ENCODE measurements at regions not wholly inside any gene's neighbourhood (a gene's known extent, or its start where the extent isn't known, plus 50 kb on each side); places are given as distances from the start of the nearest gene placed in this dataset.

- H3K4me2 ChIP-seq (ENCODE audit: insufficient read depth, low read length, poor library complexity, severe bottlenecking), result no peak overlapping the region
- no peak overlapping the region for H2BK12ac ChIP-seq (ENCODE audit: low read length)
- no peak overlapping the region for H3K9ac ChIP-seq (ENCODE audit: low read depth, low read length, poor library complexity)
- H4K91ac ChIP-seq (ENCODE audit: low read depth, low read length, poor library complexity), result no peak overlapping the region
- H3K18ac ChIP-seq (ENCODE audit: low read length), result no peak overlapping the region
- no peaks in the 10 kb centered on the region for H3K27me3 ChIP-seq (ENCODE audit: control insufficient read depth in 3 of 3, insufficient read depth in 3 of 3, low read depth in 1 of 3, low read length in 3 of 3)
- H3K23ac ChIP-seq (ENCODE audit: low read depth, low read length, poor library complexity), result no peak overlapping the region
- H2BK120ac ChIP-seq (ENCODE audit: low read depth, low read length), result no peak overlapping the region
- H3K4me3 ChIP-seq (ENCODE audit: low read length in 2 of 2), result no peak overlapping the region
- no peak overlapping the region for H2BK15ac ChIP-seq (ENCODE audit: low read length)
- H4K8ac ChIP-seq (ENCODE audit: low read depth, low read length), result no peak overlapping the region
- no peak overlapping the region for H2AFZ ChIP-seq (ENCODE audit: low read length)
- no peaks in the 10 kb centered on the region for H3K79me1 ChIP-seq (ENCODE audit: low read depth, low read length)
- no peaks in the 10 kb centered on the region for H3K36me3 ChIP-seq (replicated peaks in 1 of 2; ENCODE audit: control insufficient read depth in 2 of 2, insufficient read depth in 2 of 2, low read length in 2 of 2)
- DNase-seq (ENCODE audit: low spot score), result no peak
- H2AK5ac ChIP-seq (ENCODE audit: low read depth, low read length), result no peak overlapping the region
- H2BK5ac ChIP-seq (ENCODE audit: low read length), result no peak overlapping the region
- no peaks in the 10 kb centered on the region for H3K4me1 ChIP-seq (ENCODE audit: control insufficient read depth in 2 of 2, insufficient read depth in 1 of 2, low read depth in 1 of 2, low read length in 2 of 2)
- no peak overlapping the region for H3K14ac ChIP-seq (ENCODE audit: low read length)
- no peaks in the 10 kb centered on the region for H3K9me3 ChIP-seq (replicated peaks in 1 of 2; ENCODE audit: control insufficient read depth in 2 of 2, insufficient read depth in 1 of 2, low read depth in 1 of 2, low read length in 2 of 2)
- no peak overlapping the region for H3K27ac ChIP-seq (replicated peaks; ENCODE audit: low read length)
- WGBS, 2 donors (ENCODE audit: extremely low coverage in 2 of 2, insufficient read length in 2 of 2, insufficient replicate concordance in 1 of 2), result no CpG with 5 or more reads among the region's 2 CpGs
- no peak overlapping the region for H3K4ac ChIP-seq (ENCODE audit: low read length)
Observed at GRCh38 chr2:21970971-21971370, 847.2 kb downstream of the TDRD15 start.

- no peak overlapping the region for H3K9ac ChIP-seq (ENCODE audit: low read depth, low read length, poor library complexity)
- H3K9me3 ChIP-seq (replicated peaks in 1 of 2; ENCODE audit: control insufficient read depth in 2 of 2, insufficient read depth in 1 of 2, low read depth in 1 of 2, low read length in 2 of 2), result no peaks in the 10 kb centered on the region
- no peak overlapping the region for H4K91ac ChIP-seq (ENCODE audit: low read depth, low read length, poor library complexity)
- no peaks in the 10 kb centered on the region for H3K79me1 ChIP-seq (ENCODE audit: low read depth, low read length)
- no peak overlapping the region for H2BK120ac ChIP-seq (ENCODE audit: low read depth, low read length)
- no peak overlapping the region for H2AFZ ChIP-seq (ENCODE audit: low read length)
- no peak overlapping the region for H2BK12ac ChIP-seq (ENCODE audit: low read length)
- H3K4me1 ChIP-seq (ENCODE audit: control insufficient read depth in 2 of 2, insufficient read depth in 1 of 2, low read depth in 1 of 2, low read length in 2 of 2), result no peaks in the 10 kb centered on the region
- no peak overlapping the region for H3K14ac ChIP-seq (ENCODE audit: low read length)
- no peak overlapping the region for H2AK5ac ChIP-seq (ENCODE audit: low read depth, low read length)
- H4K8ac ChIP-seq (ENCODE audit: low read depth, low read length), result no peak overlapping the region
- no peak overlapping the region for H2BK15ac ChIP-seq (ENCODE audit: low read length)
- no CpG with 5 or more reads among the region's 4 CpGs for WGBS, 2 donors (ENCODE audit: extremely low coverage in 2 of 2, insufficient read length in 2 of 2, insufficient replicate concordance in 1 of 2)
- no peak overlapping the region for H3K23ac ChIP-seq (ENCODE audit: low read depth, low read length, poor library complexity)
- H3K4ac ChIP-seq (ENCODE audit: low read length), result no peak overlapping the region
- H3K4me2 ChIP-seq (ENCODE audit: insufficient read depth, low read length, poor library complexity, severe bottlenecking), result no peak overlapping the region
- H3K27ac ChIP-seq (replicated peaks; ENCODE audit: low read length), result no peak overlapping the region
- H2BK5ac ChIP-seq (ENCODE audit: low read length), result no peak overlapping the region
- H3K36me3 ChIP-seq (replicated peaks in 1 of 2; ENCODE audit: control insufficient read depth in 2 of 2, insufficient read depth in 2 of 2, low read length in 2 of 2), result no peaks in the 10 kb centered on the region
- no peak overlapping the region for H3K18ac ChIP-seq (ENCODE audit: low read length)
- DNase-seq (ENCODE audit: low spot score), result no peak
- no peaks in the 10 kb centered on the region for H3K27me3 ChIP-seq (ENCODE audit: control insufficient read depth in 3 of 3, insufficient read depth in 3 of 3, low read depth in 1 of 3, low read length in 3 of 3)
- H3K4me3 ChIP-seq (ENCODE audit: low read length in 2 of 2), result no peak overlapping the region
Observed at GRCh38 chr2:21972586-21972985, 848.8 kb downstream of the TDRD15 start.

- no CpG with 5 or more reads among the region's 1 CpG for WGBS, 2 donors (ENCODE audit: extremely low coverage in 2 of 2, insufficient read length in 2 of 2, insufficient replicate concordance in 1 of 2)
- H3K4ac ChIP-seq (ENCODE audit: low read length), result no peak overlapping the region
- H3K36me3 ChIP-seq (replicated peaks in 1 of 2; ENCODE audit: control insufficient read depth in 2 of 2, insufficient read depth in 2 of 2, low read length in 2 of 2), result no peaks in the 10 kb centered on the region
- H2BK12ac ChIP-seq (ENCODE audit: low read length), result no peak overlapping the region
- no peak overlapping the region for H3K9ac ChIP-seq (ENCODE audit: low read depth, low read length, poor library complexity)
- no peak overlapping the region for H4K8ac ChIP-seq (ENCODE audit: low read depth, low read length)
- no peak for DNase-seq (ENCODE audit: low spot score)
- no peaks in the 10 kb centered on the region for H3K27me3 ChIP-seq (ENCODE audit: control insufficient read depth in 3 of 3, insufficient read depth in 3 of 3, low read depth in 1 of 3, low read length in 3 of 3)
- H3K4me3 ChIP-seq (ENCODE audit: low read length in 2 of 2), result no peak overlapping the region
- H3K79me1 ChIP-seq (ENCODE audit: low read depth, low read length), result no peaks in the 10 kb centered on the region
- H2BK120ac ChIP-seq (ENCODE audit: low read depth, low read length), result no peak overlapping the region
- no peak overlapping the region for H2AK5ac ChIP-seq (ENCODE audit: low read depth, low read length)
- H2BK15ac ChIP-seq (ENCODE audit: low read length), result no peak overlapping the region
- no peaks in the 10 kb centered on the region for H3K9me3 ChIP-seq (replicated peaks in 1 of 2; ENCODE audit: control insufficient read depth in 2 of 2, insufficient read depth in 1 of 2, low read depth in 1 of 2, low read length in 2 of 2)
- no peak overlapping the region for H3K4me2 ChIP-seq (ENCODE audit: insufficient read depth, low read length, poor library complexity, severe bottlenecking)
- H3K23ac ChIP-seq (ENCODE audit: low read depth, low read length, poor library complexity), result no peak overlapping the region
- H4K91ac ChIP-seq (ENCODE audit: low read depth, low read length, poor library complexity), result no peak overlapping the region
- H2AFZ ChIP-seq (ENCODE audit: low read length), result no peak overlapping the region
- H3K27ac ChIP-seq (replicated peaks; ENCODE audit: low read length), result no peak overlapping the region
- no peak overlapping the region for H2BK5ac ChIP-seq (ENCODE audit: low read length)
- H3K4me1 ChIP-seq (ENCODE audit: control insufficient read depth in 2 of 2, insufficient read depth in 1 of 2, low read depth in 1 of 2, low read length in 2 of 2), result no peaks in the 10 kb centered on the region
- no peak overlapping the region for H3K18ac ChIP-seq (ENCODE audit: low read length)
- H3K14ac ChIP-seq (ENCODE audit: low read length), result no peak overlapping the region
Observed at GRCh38 chr2:21981127-21981526, 857.4 kb downstream of the TDRD15 start.

GRCh38 chr2:21993002-21993401 lies 869.2 kb downstream of the TDRD15 start:
- H3K23ac ChIP-seq (ENCODE audit: low read depth, low read length, poor library complexity), result no peak overlapping the region

More at GRCh38 chr2:21993002-21993401, 869.2 kb downstream of the TDRD15 start:
- Histone ChIP-seq H3K9me3 (replicated peaks in 1 of 2; ENCODE audit: control insufficient read depth in 2 of 2, insufficient read depth in 1 of 2, low read depth in 1 of 2, low read length in 2 of 2) (peaks cover 0 to 7% of the 10 kb centered on the region in 2 donors), H3K14ac (ENCODE audit: low read length) (no peak overlapping the region), H3K4me2 (ENCODE audit: insufficient read depth, low read length, poor library complexity, severe bottlenecking) (no peak overlapping the region), H2BK5ac (ENCODE audit: low read length) (no peak overlapping the region), H3K27ac (replicated peaks; ENCODE audit: low read length) (no peak overlapping the region), H2BK15ac (ENCODE audit: low read length) (no peak overlapping the region), H3K4ac (ENCODE audit: low read length) (no peak overlapping the region), H3K4me1 (ENCODE audit: control insufficient read depth in 2 of 2, insufficient read depth in 1 of 2, low read depth in 1 of 2, low read length in 2 of 2) (peaks cover 0 to 2% of the 10 kb centered on the region in 2 donors), H4K8ac (ENCODE audit: low read depth, low read length) (no peak overlapping the region), H3K4me3 (ENCODE audit: low read length in 2 of 2) (no peak overlapping the region), H2BK120ac (ENCODE audit: low read depth, low read length) (no peak overlapping the region), H3K9ac (ENCODE audit: low read depth, low read length, poor library complexity) (no peak overlapping the region), H3K18ac (ENCODE audit: low read length) (no peak overlapping the region), H3K36me3 (replicated peaks in 1 of 2; ENCODE audit: control insufficient read depth in 2 of 2, insufficient read depth in 2 of 2, low read length in 2 of 2) (no peaks in the 10 kb centered on the region), H3K27me3 (ENCODE audit: control insufficient read depth in 3 of 3, insufficient read depth in 3 of 3, low read depth in 1 of 3, low read length in 3 of 3) (no peaks in the 10 kb centered on the region), H3K79me1 (ENCODE audit: low read depth, low read length) (no peaks in the 10 kb centered on the region), H2AFZ (ENCODE audit: low read length) (no peak overlapping the region), H2BK12ac (ENCODE audit: low read length) (no peak overlapping the region), H4K91ac (ENCODE audit: low read depth, low read length, poor library complexity) (no peak overlapping the region), H2AK5ac (ENCODE audit: low read depth, low read length) (no peak overlapping the region)
- DNase-seq (ENCODE audit: low spot score), result no peak
- WGBS, 2 donors (ENCODE audit: extremely low coverage in 2 of 2, insufficient read length in 2 of 2, insufficient replicate concordance in 1 of 2), result no CpG with 5 or more reads among the region's 1 CpG
